ENCODE measurements at regions not wholly inside any gene's neighbourhood (a gene's known extent, or its start where the extent isn't known, plus 50 kb on each side); places are given as distances from the start of the nearest gene placed in this dataset.
A peak's percentile ranks its signal among the peaks of the same experiment; 100 is the strongest.
"Not testable (repeated sequence)": the region's sequence is repeated elsewhere in the genome, so short reads cannot be mapped to it uniquely, and the experiment has no call there.

DNA sequence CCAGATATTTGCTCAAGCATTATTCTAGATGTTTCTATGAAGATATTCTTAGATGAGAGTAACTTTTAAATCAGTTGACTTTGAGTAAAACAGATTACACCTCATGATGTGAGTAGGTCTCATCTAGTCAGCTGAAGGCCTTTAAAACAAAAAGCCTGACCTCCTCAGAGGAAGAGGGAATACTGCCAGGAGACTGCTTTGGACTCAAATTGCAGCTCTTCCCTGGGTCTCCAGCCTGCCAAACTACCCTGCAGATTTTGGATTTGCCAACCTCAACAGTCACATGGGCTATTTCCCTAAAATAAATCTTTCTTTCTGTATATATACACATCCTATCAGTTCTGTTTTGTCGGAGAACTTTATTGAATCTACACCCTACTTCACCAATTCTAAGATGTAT lies 182.5 kb upstream of the TENT5A start:
- Histone ChIP-seq H4K8ac (ENCODE audit: low read depth, low read length) (no peak overlapping the region), H3K27ac (ENCODE audit: low read depth, low read length) (no peak overlapping the region), H4K12ac (ENCODE audit: low read depth, low read length) (no peak overlapping the region), H3K14ac (ENCODE audit: low read length) (no peak overlapping the region), H2AFZ (ENCODE audit: insufficient read depth, low read length, poor library complexity) (no peak overlapping the region), H2BK120ac (ENCODE audit: insufficient read depth, low read length, poor library complexity) (no peak overlapping the region), H3K23ac (ENCODE audit: low read length) (no peak overlapping the region), H3K18ac (ENCODE audit: low read length) (no peak overlapping the region), H2BK5ac (ENCODE audit: low read depth, low read length, poor library complexity) (no peak overlapping the region), H2BK12ac (ENCODE audit: low read length) (no peak overlapping the region), H3K36me3 (ENCODE audit: control insufficient read depth in 1 of 2, insufficient read depth in 2 of 2, low read length in 2 of 2) (no peaks in the 10 kb centered on the region), H3K9me3 (ENCODE audit: insufficient read depth, low read depth, low read length) (no peaks in the 10 kb centered on the region), H4K91ac (ENCODE audit: low read depth, low read length) (no peak overlapping the region), H3K27me3 (ENCODE audit: insufficient read depth, low read length) (no peaks in the 10 kb centered on the region), H3K4me1 (ENCODE audit: control insufficient read depth in 1 of 2, insufficient read depth in 2 of 2, low read length in 2 of 2) (peaks cover 2 to 6% of the 10 kb centered on the region in 2 experiments), H3K79me1 (ENCODE audit: low read length) (peaks cover 3% of the 10 kb centered on the region), H3K4me2 (ENCODE audit: low read length) (no peak overlapping the region), H3K4me3 (ENCODE audit: low read depth, low read length) (no peak overlapping the region), H3K9ac (ENCODE audit: low read length) (no peak overlapping the region), H2AK5ac (ENCODE audit: low read length) (no peak overlapping the region), H3K79me2 (ENCODE audit: control insufficient read depth, insufficient read depth, low read length, poor library complexity) (no peaks in the 10 kb centered on the region), H3K4ac (ENCODE audit: low read depth, low read length) (no peak overlapping the region)
- WGBS (ENCODE audit: extremely low coverage, insufficient coverage, insufficient read length): no CpG with 5 or more reads among the region's 1 CpG
- DNase-seq: no peak

DNA sequence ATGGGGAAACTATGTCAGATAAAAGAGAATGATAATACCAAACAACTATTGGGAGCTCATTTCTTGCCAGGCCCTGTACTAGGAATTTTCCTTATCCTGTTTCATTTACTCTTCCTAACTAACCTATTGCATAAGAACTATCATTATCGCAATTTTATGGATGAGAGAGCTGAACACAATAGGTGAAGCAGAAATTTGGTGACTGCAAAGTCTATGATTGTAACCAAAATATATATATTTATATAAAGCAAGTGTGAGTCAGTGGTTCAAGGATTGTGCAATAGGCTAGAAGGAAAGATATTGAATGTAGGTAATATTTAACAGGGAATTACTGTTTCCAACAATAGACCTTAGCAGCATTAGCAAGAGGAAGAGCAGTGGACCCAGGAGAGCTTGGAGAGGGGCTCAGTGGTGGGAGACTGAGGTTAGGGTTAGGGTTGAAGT lies 181.1 kb upstream of the TENT5A start:
- H3K4ac ChIP-seq (ENCODE audit: low read depth, low read length): no peak overlapping the region
- H3K36me3 ChIP-seq (ENCODE audit: control insufficient read depth in 1 of 2, insufficient read depth in 2 of 2, low read length in 2 of 2): no peaks in the 10 kb centered on the region
- H4K12ac ChIP-seq (ENCODE audit: low read depth, low read length): no peak overlapping the region
- no peaks in the 10 kb centered on the region for H3K79me2 ChIP-seq (ENCODE audit: control insufficient read depth, insufficient read depth, low read length, poor library complexity)
- no peak overlapping the region for H3K4me3 ChIP-seq (ENCODE audit: low read depth, low read length)
- DNase-seq: peak in 1 of 2 donors; percentile 34
- H3K27ac ChIP-seq (ENCODE audit: low read depth, low read length): no peak overlapping the region
- no peak overlapping the region for H2BK12ac ChIP-seq (ENCODE audit: low read length)
- no peak overlapping the region for H3K9ac ChIP-seq (ENCODE audit: low read length)
- WGBS (ENCODE audit: extremely low coverage, insufficient coverage, insufficient read length): no CpG with 5 or more reads among the region's 1 CpG
- no peak overlapping the region for H3K4me2 ChIP-seq (ENCODE audit: low read length)
- no peaks in the 10 kb centered on the region for H3K79me1 ChIP-seq (ENCODE audit: low read length)
- no peaks in the 10 kb centered on the region for H3K9me3 ChIP-seq (ENCODE audit: insufficient read depth, low read depth, low read length)
- H3K4me1 ChIP-seq (ENCODE audit: control insufficient read depth in 1 of 2, insufficient read depth in 2 of 2, low read length in 2 of 2): no peaks in the 10 kb centered on the region
- no peak overlapping the region for H3K14ac ChIP-seq (ENCODE audit: low read length)
- no peak overlapping the region for H4K8ac ChIP-seq (ENCODE audit: low read depth, low read length)
- no peak overlapping the region for H2AK5ac ChIP-seq (ENCODE audit: low read length)
- H2AFZ ChIP-seq (ENCODE audit: insufficient read depth, low read length, poor library complexity): no peak overlapping the region
- H3K18ac ChIP-seq (ENCODE audit: low read length): no peak overlapping the region
- no peaks in the 10 kb centered on the region for H3K27me3 ChIP-seq (ENCODE audit: insufficient read depth, low read length)
- H4K91ac ChIP-seq (ENCODE audit: low read depth, low read length): no peak overlapping the region
- no peak overlapping the region for H2BK120ac ChIP-seq (ENCODE audit: insufficient read depth, low read length, poor library complexity)
- H3K23ac ChIP-seq (ENCODE audit: low read length): no peak overlapping the region
- no peak overlapping the region for H2BK5ac ChIP-seq (ENCODE audit: low read depth, low read length, poor library complexity)

DNA sequence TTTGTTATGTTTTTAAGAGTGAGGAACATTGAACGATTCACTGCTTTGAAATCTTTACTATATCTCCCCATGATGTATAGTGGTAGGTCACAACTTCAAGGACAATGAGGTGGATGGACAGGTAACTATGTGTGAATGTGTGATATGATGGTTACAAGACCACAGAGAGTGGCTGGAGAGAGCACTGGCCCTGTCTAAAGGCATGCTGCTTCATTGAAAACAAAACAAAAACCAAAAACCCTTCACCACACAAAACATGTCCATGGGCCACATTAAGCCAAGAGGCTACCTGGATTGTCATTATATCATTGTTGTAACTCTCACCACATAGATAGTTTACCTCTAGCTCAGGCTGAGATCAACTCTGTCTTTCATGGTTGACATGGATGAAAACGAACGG lies 180.6 kb upstream of the TENT5A start:
- Histone ChIP-seq H3K79me1 (ENCODE audit: low read length) (no peaks in the 10 kb centered on the region), H3K4me1 (ENCODE audit: control insufficient read depth in 1 of 2, insufficient read depth in 2 of 2, low read length in 2 of 2) (no peaks in the 10 kb centered on the region), H3K27ac (ENCODE audit: low read depth, low read length) (no peak overlapping the region), H3K4ac (ENCODE audit: low read depth, low read length) (no peak overlapping the region), H2BK120ac (ENCODE audit: insufficient read depth, low read length, poor library complexity) (no peak overlapping the region), H3K18ac (ENCODE audit: low read length) (no peak overlapping the region), H2BK12ac (ENCODE audit: low read length) (no peak overlapping the region), H3K23ac (ENCODE audit: low read length) (no peak overlapping the region), H2BK5ac (ENCODE audit: low read depth, low read length, poor library complexity) (no peak overlapping the region), H3K9ac (ENCODE audit: low read length) (no peak overlapping the region), H4K8ac (ENCODE audit: low read depth, low read length) (no peak overlapping the region), H3K9me3 (ENCODE audit: insufficient read depth, low read depth, low read length) (no peaks in the 10 kb centered on the region), H2AK5ac (ENCODE audit: low read length) (no peak overlapping the region), H4K12ac (ENCODE audit: low read depth, low read length) (no peak overlapping the region), H3K27me3 (ENCODE audit: insufficient read depth, low read length) (no peaks in the 10 kb centered on the region), H3K79me2 (ENCODE audit: control insufficient read depth, insufficient read depth, low read length, poor library complexity) (no peaks in the 10 kb centered on the region), H3K4me3 (ENCODE audit: low read depth, low read length) (no peak overlapping the region), H4K91ac (ENCODE audit: low read depth, low read length) (no peak overlapping the region), H2AFZ (ENCODE audit: insufficient read depth, low read length, poor library complexity) (no peak overlapping the region), H3K4me2 (ENCODE audit: low read length) (no peak overlapping the region), H3K14ac (ENCODE audit: low read length) (no peak overlapping the region), H3K36me3 (ENCODE audit: control insufficient read depth in 1 of 2, insufficient read depth in 2 of 2, low read length in 2 of 2) (no peaks in the 10 kb centered on the region)
- no peak for DNase-seq
- no CpG with 5 or more reads among the region's 3 CpGs for WGBS (ENCODE audit: extremely low coverage, insufficient coverage, insufficient read length)

GRCh38 chr6:81932448-81932847 lies 180.0 kb upstream of the TENT5A start:
- not testable (repeated sequence) for H4K91ac ChIP-seq (ENCODE audit: low read depth, low read length); H3K4me3 ChIP-seq (ENCODE audit: low read depth, low read length); H3K9ac ChIP-seq (ENCODE audit: low read length); H2BK120ac ChIP-seq (ENCODE audit: insufficient read depth, low read length, poor library complexity); H4K12ac ChIP-seq (ENCODE audit: low read depth, low read length); DNase-seq; H3K27ac ChIP-seq (ENCODE audit: low read depth, low read length); H3K23ac ChIP-seq (ENCODE audit: low read length); H3K79me1 ChIP-seq (ENCODE audit: low read length); H3K4me1 ChIP-seq (ENCODE audit: control insufficient read depth in 1 of 2, insufficient read depth in 2 of 2, low read length in 2 of 2); H2BK12ac ChIP-seq (ENCODE audit: low read length); H4K8ac ChIP-seq (ENCODE audit: low read depth, low read length); H3K4ac ChIP-seq (ENCODE audit: low read depth, low read length); H2BK5ac ChIP-seq (ENCODE audit: low read depth, low read length, poor library complexity); H3K18ac ChIP-seq (ENCODE audit: low read length); H3K14ac ChIP-seq (ENCODE audit: low read length); H3K36me3 ChIP-seq (ENCODE audit: control insufficient read depth in 1 of 2, insufficient read depth in 2 of 2, low read length in 2 of 2); H2AK5ac ChIP-seq (ENCODE audit: low read length); H3K79me2 ChIP-seq (ENCODE audit: control insufficient read depth, insufficient read depth, low read length, poor library complexity); H3K9me3 ChIP-seq (ENCODE audit: insufficient read depth, low read depth, low read length); H3K4me2 ChIP-seq (ENCODE audit: low read length); H3K27me3 ChIP-seq (ENCODE audit: insufficient read depth, low read length); H2AFZ ChIP-seq (ENCODE audit: insufficient read depth, low read length, poor library complexity)

Measured in trophoblast cell (in vitro differentiated cells and primary cell).